K562 (cell line): ENCODE measurements at regions not wholly inside any gene's neighbourhood (a gene's known extent, or its start where the extent isn't known, plus 50 kb on each side); places are given as distances from the start of the nearest gene placed in this dataset.

Source experiments
- ATAC-seq: fragments of 200-7000 bp; cut with Tn5 transposase; 3 replicates; pipeline ENCODE4 v1.9.1; 2020; ENCODE audit warnings: moderate library complexity
- BruUV-seq: library from RNA; stranded (reverse); fragments of 400-500 nt; replicated peaks from 2 replicates; lab custom pipeline; 2021; lab: Mats Ljungman, UMichigan
- CTCF ChIA-PET: fragments of 300-600 bp; formaldehyde crosslinking; extraction: SDS; loops from one replicate; lab custom pipeline; 2021; ENCODE audit warnings: low intra/inter-chr PET ratio; lab: Yijun Ruan, JAX
- POLR2A ChIA-PET: fragments of 300-600, 350-650 bp; sonication (Branson Sonifier 250); formaldehyde crosslinking; extraction: SDS; loops from one replicate; lab custom pipeline; 2021; ENCODE audit warnings: antibody characterized with exemption, inconsistent platforms; lab: Yijun Ruan, JAX
- DNase-seq, 4 experiments: peaks; one replicate each; pipeline versions ENCODE4 v3.0.0 to v3.0.0-alpha.2; 2011 to 2018; ENCODE audit warnings: low spot score in 3 of 4, mixed read lengths in 3 of 4; ENCODE audit errors: extremely low read depth in 1 of 4
- FAIRE-seq: peaks from 2 replicates; lab custom pipeline; 2011; peaks lifted over from hg19 to GRCh38; lab: Jason Lieb, UNC
- H2AFZ ChIP-seq: 2 replicates; pipeline ENCODE4 v1.6.0; 2011; ENCODE audit warnings: low read depth, low read length, control low read depth, inconsistent platforms
- H3K27ac ChIP-seq: fragments of 200-600 bp; 3 replicates; pipeline ENCODE4 v1.8.0; 2011; ENCODE audit warnings: low read depth, mild to moderate bottlenecking, control low read depth, inconsistent platforms, low read length, moderate library complexity, mixed read lengths; ENCODE audit errors: extremely low read depth
- H3K27me3 ChIP-seq, 2 experiments: fragments of 300-600 bp in 1 of 2; 2 replicates in 1 of 2; 3 replicates in 1 of 2; pipeline versions ENCODE4 v1.6.0 to v1.8.0; 2011; ENCODE audit warnings: inconsistent platforms in 2 of 2, low read length in 2 of 2, mild to moderate bottlenecking in 1 of 2, mixed read lengths in 1 of 2, moderate library complexity in 1 of 2; ENCODE audit not compliant: control insufficient read depth in 2 of 2, insufficient read depth in 2 of 2
- H3K36me3 ChIP-seq: fragments of 300-600 bp; 3 replicates; pipeline ENCODE4 v1.8.0; 2011; ENCODE audit warnings: mild to moderate bottlenecking, low read length, inconsistent platforms; ENCODE audit not compliant: control insufficient read depth, insufficient read depth
- H3K4me1 ChIP-seq, 2 experiments: fragments of 200-600 bp in 1 of 2; replicated peaks in 1 of 2; 2 replicates in 1 of 2; 3 replicates in 1 of 2; pipeline versions ENCODE4 v1.5.1 to v1.8.0; 2011; ENCODE audit warnings: inconsistent platforms in 2 of 2, low read length in 2 of 2, mild to moderate bottlenecking in 1 of 2, mixed read lengths in 1 of 2, moderate library complexity in 1 of 2; ENCODE audit not compliant: control insufficient read depth in 2 of 2, insufficient read depth in 2 of 2
- H3K4me2 ChIP-seq: 2 replicates; pipeline ENCODE4 v1.6.1; 2011; ENCODE audit warnings: low read length, control low read depth, inconsistent platforms, mixed read lengths; ENCODE audit not compliant: insufficient read depth
- H3K4me3 ChIP-seq: fragments of 200-600 bp; sonication (generic), shearing (Covaris generic); 2 replicates; pipeline ENCODE4 v1.5.1; 2016; ENCODE audit warnings: control low read depth, inconsistent platforms
- H3K79me2 ChIP-seq: fragments of 200-600 bp; 3 replicates; pipeline ENCODE4 v1.8.0; 2011; ENCODE audit warnings: low read length, inconsistent platforms; ENCODE audit not compliant: control insufficient read depth, insufficient read depth
- H3K9ac ChIP-seq, 2 experiments: 2 replicates each; pipeline versions ENCODE4 v1.6.0 to v1.6.1; 2011; ENCODE audit warnings: low read depth in 2 of 2, low read length in 2 of 2, control low read depth in 1 of 2, inconsistent platforms in 1 of 2, mild to moderate bottlenecking in 1 of 2, mixed read lengths in 1 of 2; ENCODE audit not compliant: insufficient read depth in 1 of 2
- H3K9me1 ChIP-seq: one replicate; pipeline ENCODE4 v1.6.0; 2011; ENCODE audit warnings: inconsistent platforms, mild to moderate bottlenecking, low read length, moderate library complexity; ENCODE audit not compliant: control insufficient read depth, insufficient read depth
- H3K9me3 ChIP-seq: replicated peaks from 2 replicates; pipeline ENCODE4 v1.5.1; 2011; ENCODE audit warnings: low read depth, low read length, inconsistent platforms; ENCODE audit not compliant: control insufficient read depth, insufficient read depth
- H4K20me1 ChIP-seq: replicated peaks from 2 replicates; pipeline ENCODE4 v1.6.1; 2011; ENCODE audit warnings: low read length, inconsistent platforms, mixed read lengths; ENCODE audit not compliant: control insufficient read depth, insufficient read depth
- C11orf30 ChIP-seq: fragments of 450-650 bp; IDR thresholded peaks from 2 replicates; pipeline ENCODE4 v1.6.1; 2016; ENCODE audit warnings: low read depth, mild to moderate bottlenecking
- CAMTA2 ChIP-seq: fragments of 250-450 bp; sonication (Bioruptor Pico); conservative IDR thresholded peaks from 2 replicates; pipeline ENCODE4 v1.5.1; 2022
- EZH2 ChIP-seq: IDR thresholded peaks from 2 replicates; pipeline ENCODE4 v1.6.1; 2012; ENCODE audit warnings: low read depth, mild to moderate bottlenecking, inconsistent platforms, low read length, borderline replicate concordance
- FIP1L1 ChIP-seq: fragments of 200-400 bp; formaldehyde crosslinking; IDR thresholded peaks from 2 replicates; pipeline ENCODE4 v1.6.1; 2018; ENCODE audit warnings: mild to moderate bottlenecking, low read depth, low read length; ENCODE audit not compliant: poor library complexity, severe bottlenecking
- NBN ChIP-seq: fragments of 450-650 bp; IDR thresholded peaks from 2 replicates; pipeline ENCODE4 v1.6.1; 2016; ENCODE audit warnings: low read depth, mild to moderate bottlenecking
- NFE2L1 ChIP-seq: fragments of 450-650 bp; IDR thresholded peaks from 2 replicates; pipeline ENCODE4 v1.6.1; 2016; ENCODE audit warnings: missing genetic modification characterization, low read depth, mild to moderate bottlenecking, missing compliant biosample characterization, moderate library complexity, borderline replicate concordance
- SMC3 ChIP-seq: conservative IDR thresholded peaks from 2 replicates; pipeline ENCODE4 v1.6.1; 2011; ENCODE audit warnings: low read depth, low read length, improper control_type of control experiment; ENCODE audit not compliant: insufficient read depth
- TCF7 ChIP-seq: sonication (generic); IDR thresholded peaks from 2 replicates; pipeline ENCODE4 v1.6.1; 2016; ENCODE audit warnings: antibody characterized with exemption, borderline replicate concordance
- ZC3H11A ChIP-seq: IDR thresholded peaks from 2 replicates; pipeline ENCODE4 v1.6.1; 2012; ENCODE audit warnings: low read depth, low read length, improper control_type of control experiment
- WGBS: fragments of 100-300 bp; shearing (Covaris generic); methylation state at CpG from one replicate; pipeline ENCODE4 v1.1.6; 2016; ENCODE audit warnings: low coverage, mixed read lengths; ENCODE audit not compliant: insufficient coverage; ENCODE audit errors: missing lambda C conversion rate; 5-methylcytosine and 5-hydroxymethylcytosine counted together
- in situ Hi-C: fragments of 300-500 bp; cut with MboI; formaldehyde crosslinking; loops from 4 replicates; pipeline ENCODE4 v1.15.0; 2018; ENCODE audit warnings: inconsistent platforms, mixed read lengths
- intact Hi-C: fragments of 100-400 bp; cut with micrococcal nuclease; formaldehyde crosslinking; loops from 2 replicates; pipeline ENCODE4 v1.14.2; 2022
- TF ChIP-seq, protein P1 (sequence below): IDR thresholded peaks from 2 replicates; pipeline ENCODE4 v1.6.1; 2011; ENCODE audit not compliant: insufficient read length; ENCODE audit errors: extremely low read depth
- TF ChIP-seq, protein P2 (sequence below): fragments of 250-450 bp; sonication (Bioruptor Pico); IDR thresholded peaks from 2 replicates; pipeline ENCODE4 v1.5.0; 2021; ENCODE audit warnings: mild to moderate bottlenecking, borderline replicate concordance
- TF ChIP-seq, protein P3 (sequence below), 3 experiments: fragments of 200-800 bp in 1 of 3; sonication (Bioruptor generic) in 1 of 3; sonication (generic) in 1 of 3; formaldehyde crosslinking in 1 of 3; IDR thresholded peaks; 2 replicates each; pipeline versions ENCODE4 v1.6.1 to v1.8.0; 2016 to 2022; ENCODE audit warnings: mild to moderate bottlenecking in 2 of 3, missing compliant biosample characterization in 2 of 3, missing genetic modification characterization in 2 of 3, missing genetic modification reagents in 1 of 3

DNA sequence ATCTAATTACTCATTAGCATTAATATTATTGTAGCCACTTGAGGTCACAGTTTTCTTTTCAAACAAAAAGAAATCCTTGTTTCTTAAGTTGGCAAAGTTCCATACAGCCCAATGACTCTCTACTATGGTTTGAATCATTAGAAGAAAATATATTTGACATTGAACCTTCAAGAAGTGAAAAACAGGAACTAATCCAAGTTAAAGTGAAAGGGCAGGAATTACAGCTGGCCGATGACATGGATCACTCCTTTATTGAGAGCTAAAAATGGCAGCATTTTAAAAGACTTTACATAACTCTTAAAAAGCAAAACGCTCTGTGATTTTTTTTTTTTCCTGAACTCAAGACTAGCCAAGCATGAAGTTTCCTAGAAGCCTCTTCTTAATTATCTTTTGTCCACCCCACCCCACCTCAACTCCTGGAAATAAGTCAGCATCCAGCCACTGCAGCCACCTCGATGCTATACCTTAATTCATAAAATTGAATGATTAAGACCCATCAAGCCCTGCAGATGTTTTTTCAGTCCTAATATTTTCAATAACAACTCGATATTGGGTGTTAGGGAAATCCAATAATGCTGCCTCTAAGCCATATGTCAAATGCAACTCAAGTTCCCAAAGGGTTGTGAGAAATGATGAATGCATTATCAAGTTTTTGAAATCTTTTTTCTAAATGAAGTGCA is 323.1 kb downstream of the HHIPL2 start:
- Histone ChIP-seq H3K36me3 (no peaks in the 10 kb centered on the region), H3K4me2 (no peak overlapping the region), H3K9me3 (no peaks in the 10 kb centered on the region), H3K9me1 (no peaks in the 10 kb centered on the region), H3K79me2 (no peaks in the 10 kb centered on the region), H3K27me3 (no peaks in the 10 kb centered on the region), H3K4me3 (no peak overlapping the region), H3K9ac (no peak overlapping the region), H3K4me1 (no peaks in the 10 kb centered on the region), H2AFZ (no peak overlapping the region), H4K20me1 (no peaks in the 10 kb centered on the region), H3K27ac (no peak overlapping the region)
- no peak for ATAC-seq
- in situ Hi-C loops (no loop called here), intact Hi-C loops (no loop called here)
- ChIA-PET POLR2A (no interaction called here), CTCF (no interaction called here)
- DNase-seq = no peak
- no TSS peak for BruUV-seq
- FAIRE-seq = no peak
- TF ChIP-seq, protein P1, sequence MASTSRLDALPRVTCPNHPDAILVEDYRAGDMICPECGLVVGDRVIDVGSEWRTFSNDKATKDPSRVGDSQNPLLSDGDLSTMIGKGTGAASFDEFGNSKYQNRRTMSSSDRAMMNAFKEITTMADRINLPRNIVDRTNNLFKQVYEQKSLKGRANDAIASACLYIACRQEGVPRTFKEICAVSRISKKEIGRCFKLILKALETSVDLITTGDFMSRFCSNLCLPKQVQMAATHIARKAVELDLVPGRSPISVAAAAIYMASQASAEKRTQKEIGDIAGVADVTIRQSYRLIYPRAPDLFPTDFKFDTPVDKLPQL = no peak
- no peak for TF ChIP-seq CAMTA2 (CRISPR knock-in tag)
- TF ChIP-seq, protein P2, sequence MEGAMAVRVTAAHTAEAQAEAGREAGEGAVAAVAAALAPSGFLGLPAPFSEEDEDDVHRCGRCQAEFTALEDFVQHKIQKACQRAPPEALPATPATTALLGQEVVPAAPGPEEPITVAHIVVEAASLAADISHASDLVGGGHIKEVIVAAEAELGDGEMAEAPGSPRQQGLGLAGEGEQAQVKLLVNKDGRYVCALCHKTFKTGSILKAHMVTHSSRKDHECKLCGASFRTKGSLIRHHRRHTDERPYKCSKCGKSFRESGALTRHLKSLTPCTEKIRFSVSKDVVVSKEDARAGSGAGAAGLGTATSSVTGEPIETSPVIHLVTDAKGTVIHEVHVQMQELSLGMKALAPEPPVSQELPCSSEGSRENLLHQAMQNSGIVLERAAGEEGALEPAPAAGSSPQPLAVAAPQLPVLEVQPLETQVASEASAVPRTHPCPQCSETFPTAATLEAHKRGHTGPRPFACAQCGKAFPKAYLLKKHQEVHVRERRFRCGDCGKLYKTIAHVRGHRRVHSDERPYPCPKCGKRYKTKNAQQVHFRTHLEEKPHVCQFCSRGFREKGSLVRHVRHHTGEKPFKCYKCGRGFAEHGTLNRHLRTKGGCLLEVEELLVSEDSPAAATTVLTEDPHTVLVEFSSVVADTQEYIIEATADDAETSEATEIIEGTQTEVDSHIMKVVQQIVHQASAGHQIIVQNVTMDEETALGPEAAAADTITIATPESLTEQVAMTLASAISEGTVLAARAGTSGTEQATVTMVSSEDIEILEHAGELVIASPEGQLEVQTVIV (CRISPR knock-in tag) = no peak
- TF ChIP-seq SMC3 = no peak
- no peak for TF ChIP-seq FIP1L1
- TF ChIP-seq, protein P3, sequence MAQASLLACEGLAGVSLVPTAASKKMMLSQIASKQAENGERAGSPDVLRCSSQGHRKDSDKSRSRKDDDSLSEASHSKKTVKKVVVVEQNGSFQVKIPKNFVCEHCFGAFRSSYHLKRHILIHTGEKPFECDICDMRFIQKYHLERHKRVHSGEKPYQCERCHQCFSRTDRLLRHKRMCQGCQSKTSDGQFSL (CRISPR knock-in tag; IDR thresholded peaks at IDR 0.05) = no peak
- TF ChIP-seq, protein P3 (tag; IDR thresholded peaks at IDR 0.05) = no peak
- TF ChIP-seq TCF7 = no peak
- no peak for TF ChIP-seq NBN
- no peak for TF ChIP-seq NFE2L1 (tag)
- no peak for TF ChIP-seq C11orf30
- no peak for TF ChIP-seq EZH2
- TF ChIP-seq ZC3H11A = no peak
- 0% methylated on average over 4 of the region's 4 CpGs for WGBS
